ENCODE measurements at regions not wholly inside any gene's neighbourhood (a gene's known extent, or its start where the extent isn't known, plus 50 kb on each side); places are given as distances from the start of the nearest gene placed in this dataset.
A peak's percentile ranks its signal among the peaks of the same experiment; 100 is the strongest.

DNA sequence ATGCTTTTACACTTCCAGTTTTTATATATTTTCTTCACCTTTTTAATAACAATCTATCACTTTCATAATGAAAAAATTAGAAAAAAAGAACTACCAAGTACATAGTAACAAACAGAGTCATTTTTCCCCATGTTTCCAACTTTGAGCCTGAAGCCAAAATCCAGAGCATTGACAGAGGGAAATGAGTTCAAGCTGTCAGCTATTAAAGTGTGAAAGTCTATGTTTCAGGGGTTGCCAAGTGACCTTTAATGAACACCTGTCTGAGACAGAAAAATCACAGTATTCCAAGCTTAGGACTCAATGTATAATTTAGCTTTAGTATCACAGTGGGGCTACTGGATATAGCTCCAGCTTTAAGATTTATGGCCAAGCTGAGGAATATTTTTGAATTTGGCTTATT is 128.3 kb upstream of the GADL1 start:
- no peaks in the 10 kb centered on the region for H3K36me3 ChIP-seq (ENCODE audit: control insufficient read depth in 5 of 5, insufficient read depth in 5 of 5, low read length in 5 of 5)
- no peak overlapping the region for H3K9ac ChIP-seq (ENCODE audit: low read length in 5 of 5)
- H3K4me3 ChIP-seq (ENCODE audit: low read depth in 1 of 5, low read length in 5 of 5) = no peak overlapping the region
- H3K4me1 ChIP-seq (ENCODE audit: control insufficient read depth in 5 of 5, insufficient read depth in 5 of 5, low read length in 5 of 5) = no peaks in the 10 kb centered on the region
- H3K27ac ChIP-seq (ENCODE audit: low read depth, low read length) = no peak overlapping the region
- no peaks in the 10 kb centered on the region for H3K27me3 ChIP-seq (ENCODE audit: control insufficient read depth in 5 of 5, insufficient read depth in 4 of 5, low read length in 5 of 5)
- H3K9me3 ChIP-seq (ENCODE audit: control insufficient read depth in 5 of 5, low read length in 5 of 5) = peaks cover 3 to 11% (median 8%) of the 10 kb centered on the region in 5 donors

DNA sequence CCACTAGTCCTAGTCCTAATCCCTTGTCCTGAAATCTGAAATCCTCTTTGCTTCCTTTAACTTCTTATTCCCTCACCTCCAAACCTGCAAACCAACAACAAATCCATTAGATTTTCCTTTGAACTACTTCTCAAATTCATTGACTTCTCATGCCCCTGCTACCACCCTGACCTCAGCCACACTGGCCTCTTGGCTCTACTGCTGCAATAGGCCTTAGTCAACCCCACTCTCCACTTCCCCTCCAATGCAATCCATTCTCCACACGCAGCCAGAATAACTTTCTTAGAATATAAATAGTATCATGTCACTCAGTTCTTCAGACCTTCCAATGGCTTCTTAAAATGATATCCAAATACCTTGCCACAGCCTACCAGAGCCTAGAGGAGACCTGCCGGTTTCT is 131.1 kb upstream of the GADL1 start:
- H3K9me3 ChIP-seq (ENCODE audit: control insufficient read depth in 5 of 5, low read length in 5 of 5) = peaks cover 10 to 26% (median 22%) of the 10 kb centered on the region in 5 donors
- H3K9ac ChIP-seq (ENCODE audit: low read length in 5 of 5) = no peak overlapping the region
- no peak overlapping the region for H3K27ac ChIP-seq (ENCODE audit: low read depth, low read length)
- H3K4me1 ChIP-seq (ENCODE audit: control insufficient read depth in 5 of 5, insufficient read depth in 5 of 5, low read length in 5 of 5) = no peaks in the 10 kb centered on the region
- H3K27me3 ChIP-seq (ENCODE audit: control insufficient read depth in 5 of 5, insufficient read depth in 4 of 5, low read length in 5 of 5) = no peaks in the 10 kb centered on the region
- no peak overlapping the region for H3K4me3 ChIP-seq (ENCODE audit: low read depth in 1 of 5, low read length in 5 of 5)
- no peaks in the 10 kb centered on the region for H3K36me3 ChIP-seq (ENCODE audit: control insufficient read depth in 5 of 5, insufficient read depth in 5 of 5, low read length in 5 of 5)

DNA sequence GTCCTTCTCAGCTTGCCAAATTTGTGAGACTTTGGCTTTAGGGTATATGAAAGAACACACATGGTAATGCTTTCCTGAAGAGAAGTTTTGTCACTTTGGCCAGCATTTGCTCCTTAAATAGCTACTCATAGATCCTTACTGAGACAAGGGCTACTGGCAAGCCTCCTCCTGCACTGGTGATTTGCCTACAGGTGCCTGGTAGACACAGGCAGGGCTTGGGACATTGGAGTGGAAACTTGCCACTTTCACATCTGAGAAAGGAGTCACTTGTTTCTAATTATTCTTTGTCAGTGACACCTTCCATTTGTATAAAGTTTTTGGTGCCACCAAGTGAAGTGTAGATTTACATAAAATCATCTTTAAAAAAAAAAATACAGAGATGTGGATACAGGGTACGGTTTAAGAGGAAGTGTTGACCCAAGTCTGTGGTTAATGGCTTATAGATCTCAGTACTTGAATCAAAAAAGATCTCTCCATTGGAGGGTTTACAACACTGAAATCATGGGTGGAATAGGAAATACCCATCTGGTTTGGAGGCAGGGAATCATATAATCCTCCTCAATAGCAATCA is 132.8 kb upstream of the GADL1 start:
- Histone ChIP-seq H3K36me3 (ENCODE audit: control insufficient read depth in 5 of 5, insufficient read depth in 5 of 5, low read length in 5 of 5) (no peaks in the 10 kb centered on the region), H3K9ac (ENCODE audit: low read length in 5 of 5) (no peak overlapping the region), H3K4me1 (ENCODE audit: control insufficient read depth in 5 of 5, insufficient read depth in 5 of 5, low read length in 5 of 5) (no peaks in the 10 kb centered on the region), H3K9me3 (ENCODE audit: control insufficient read depth in 5 of 5, low read length in 5 of 5) (peaks cover 10 to 26% (median 22%) of the 10 kb centered on the region in 5 donors), H3K27ac (ENCODE audit: low read depth, low read length) (no peak overlapping the region), H3K27me3 (ENCODE audit: control insufficient read depth in 5 of 5, insufficient read depth in 4 of 5, low read length in 5 of 5) (no peaks in the 10 kb centered on the region), H3K4me3 (ENCODE audit: low read depth in 1 of 5, low read length in 5 of 5) (no peak overlapping the region)

DNA sequence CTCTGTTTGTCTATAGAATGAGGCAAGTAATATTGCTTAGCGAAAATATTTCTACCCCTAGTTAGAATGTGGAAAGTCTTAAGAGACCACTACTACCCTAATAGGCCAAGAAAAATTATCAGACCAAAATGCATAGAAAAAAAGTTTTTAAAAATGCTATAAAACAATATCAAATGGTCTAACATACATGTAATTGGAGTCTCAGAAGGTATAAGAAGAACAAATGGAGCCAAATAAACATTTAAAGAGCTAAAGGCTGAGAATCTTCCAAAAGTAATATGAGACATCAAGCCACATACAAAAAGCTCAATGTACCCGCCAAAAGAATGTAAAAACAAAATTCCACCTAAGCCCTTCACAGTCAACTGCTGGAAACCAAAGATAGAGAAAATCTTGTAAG is 133.5 kb upstream of the GADL1 start:
- H3K9me3 ChIP-seq (ENCODE audit: control insufficient read depth in 5 of 5, low read length in 5 of 5) = peaks cover 10 to 26% (median 22%) of the 10 kb centered on the region in 5 donors
- no peaks in the 10 kb centered on the region for H3K36me3 ChIP-seq (ENCODE audit: control insufficient read depth in 5 of 5, insufficient read depth in 5 of 5, low read length in 5 of 5)
- H3K4me3 ChIP-seq (ENCODE audit: low read depth in 1 of 5, low read length in 5 of 5) = peak overlapping the region in 1 of 5 donors; percentile 15
- no peak overlapping the region for H3K9ac ChIP-seq (ENCODE audit: low read length in 5 of 5)
- no peaks in the 10 kb centered on the region for H3K27me3 ChIP-seq (ENCODE audit: control insufficient read depth in 5 of 5, insufficient read depth in 4 of 5, low read length in 5 of 5)
- no peak overlapping the region for H3K27ac ChIP-seq (ENCODE audit: low read depth, low read length)
- H3K4me1 ChIP-seq (ENCODE audit: control insufficient read depth in 5 of 5, insufficient read depth in 5 of 5, low read length in 5 of 5) = no peaks in the 10 kb centered on the region

DNA sequence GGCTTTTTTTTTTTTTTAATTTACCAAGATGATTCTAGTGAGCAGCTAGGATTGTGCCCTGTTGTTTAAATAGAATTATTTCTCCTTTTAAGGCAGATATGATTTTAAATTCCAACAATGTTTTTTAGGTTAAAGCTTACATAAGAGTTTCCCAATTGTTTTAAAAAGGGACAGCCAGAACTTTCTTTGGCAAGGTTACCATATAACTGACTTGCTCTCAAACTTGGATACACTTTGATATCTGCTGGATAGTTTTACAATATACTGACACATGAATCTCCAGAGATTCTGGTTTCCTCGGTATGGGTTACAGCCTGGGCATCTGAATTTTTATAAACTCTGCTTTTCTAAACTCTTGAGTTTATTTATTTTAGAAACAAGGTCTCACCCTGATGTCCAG is 134.3 kb upstream of the GADL1 start:
- H3K27ac ChIP-seq (ENCODE audit: low read depth, low read length) = no peak overlapping the region
- H3K9me3 ChIP-seq (ENCODE audit: control insufficient read depth in 5 of 5, low read length in 5 of 5) = peaks cover 10 to 26% (median 22%) of the 10 kb centered on the region in 5 donors
- H3K36me3 ChIP-seq (ENCODE audit: control insufficient read depth in 5 of 5, insufficient read depth in 5 of 5, low read length in 5 of 5) = no peaks in the 10 kb centered on the region
- H3K4me1 ChIP-seq (ENCODE audit: control insufficient read depth in 5 of 5, insufficient read depth in 5 of 5, low read length in 5 of 5) = no peaks in the 10 kb centered on the region
- H3K27me3 ChIP-seq (ENCODE audit: control insufficient read depth in 5 of 5, insufficient read depth in 4 of 5, low read length in 5 of 5) = no peaks in the 10 kb centered on the region
- no peak overlapping the region for H3K4me3 ChIP-seq (ENCODE audit: low read depth in 1 of 5, low read length in 5 of 5)
- H3K9ac ChIP-seq (ENCODE audit: low read length in 5 of 5) = no peak overlapping the region

DNA sequence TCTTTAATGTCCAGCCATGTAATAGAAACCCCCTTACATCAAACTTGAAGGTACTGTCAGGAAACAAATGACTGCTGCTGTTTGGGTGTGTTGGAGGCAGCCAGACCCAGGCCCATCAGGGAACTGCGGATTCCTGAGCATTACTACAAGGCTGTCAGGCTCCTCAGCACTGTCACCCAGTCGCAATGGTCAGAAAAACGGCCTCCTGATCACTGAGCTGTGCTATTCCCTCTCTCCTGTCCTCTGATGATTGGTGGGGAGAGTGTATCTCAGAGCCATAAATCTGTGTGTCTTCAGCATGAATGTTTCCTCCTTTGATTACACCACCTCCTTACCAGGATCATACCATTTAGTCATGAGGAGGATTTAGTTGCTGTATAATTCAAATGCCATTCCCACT is 135.2 kb upstream of the GADL1 start:
- Histone ChIP-seq H3K4me3 (ENCODE audit: low read depth in 1 of 5, low read length in 5 of 5) (no peak overlapping the region), H3K9me3 (ENCODE audit: control insufficient read depth in 5 of 5, low read length in 5 of 5) (peaks cover 10 to 29% (median 25%) of the 10 kb centered on the region in 5 donors), H3K27ac (ENCODE audit: low read depth, low read length) (no peak overlapping the region), H3K4me1 (ENCODE audit: control insufficient read depth in 5 of 5, insufficient read depth in 5 of 5, low read length in 5 of 5) (no peaks in the 10 kb centered on the region), H3K9ac (ENCODE audit: low read length in 5 of 5) (no peak overlapping the region), H3K27me3 (ENCODE audit: control insufficient read depth in 5 of 5, insufficient read depth in 4 of 5, low read length in 5 of 5) (no peaks in the 10 kb centered on the region), H3K36me3 (ENCODE audit: control insufficient read depth in 5 of 5, insufficient read depth in 5 of 5, low read length in 5 of 5) (no peaks in the 10 kb centered on the region)

DNA sequence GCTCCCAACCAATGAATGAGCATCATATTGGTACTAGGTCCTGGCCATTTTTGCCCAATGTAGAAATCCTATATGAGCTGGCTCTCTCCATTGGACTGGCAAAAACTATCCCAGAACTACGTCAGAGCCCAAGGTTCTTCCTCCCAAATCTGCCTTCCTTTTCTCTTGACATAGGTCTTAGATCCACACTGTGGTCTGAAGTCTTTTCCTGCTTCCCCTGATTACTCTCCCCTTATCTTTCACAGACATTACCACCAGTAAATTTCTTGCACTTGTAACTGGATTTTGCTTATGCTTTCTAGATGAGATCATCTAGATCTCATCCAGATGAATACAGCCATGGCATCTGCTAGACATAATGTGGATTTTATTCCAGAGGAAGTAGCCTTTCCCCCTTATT is 141.2 kb upstream of the GADL1 start:
- Histone ChIP-seq H3K27me3 (ENCODE audit: control insufficient read depth in 5 of 5, insufficient read depth in 4 of 5, low read length in 5 of 5) (no peaks in the 10 kb centered on the region), H3K27ac (ENCODE audit: low read depth, low read length) (no peak overlapping the region), H3K4me1 (ENCODE audit: control insufficient read depth in 5 of 5, insufficient read depth in 5 of 5, low read length in 5 of 5) (no peaks in the 10 kb centered on the region), H3K9ac (ENCODE audit: low read length in 5 of 5) (no peak overlapping the region), H3K9me3 (ENCODE audit: control insufficient read depth in 5 of 5, low read length in 5 of 5) (peaks cover 0 to 6% (median 0%) of the 10 kb centered on the region in 5 donors), H3K36me3 (ENCODE audit: control insufficient read depth in 5 of 5, insufficient read depth in 5 of 5, low read length in 5 of 5) (no peaks in the 10 kb centered on the region), H3K4me3 (ENCODE audit: low read depth in 1 of 5, low read length in 5 of 5) (no peak overlapping the region)

DNA sequence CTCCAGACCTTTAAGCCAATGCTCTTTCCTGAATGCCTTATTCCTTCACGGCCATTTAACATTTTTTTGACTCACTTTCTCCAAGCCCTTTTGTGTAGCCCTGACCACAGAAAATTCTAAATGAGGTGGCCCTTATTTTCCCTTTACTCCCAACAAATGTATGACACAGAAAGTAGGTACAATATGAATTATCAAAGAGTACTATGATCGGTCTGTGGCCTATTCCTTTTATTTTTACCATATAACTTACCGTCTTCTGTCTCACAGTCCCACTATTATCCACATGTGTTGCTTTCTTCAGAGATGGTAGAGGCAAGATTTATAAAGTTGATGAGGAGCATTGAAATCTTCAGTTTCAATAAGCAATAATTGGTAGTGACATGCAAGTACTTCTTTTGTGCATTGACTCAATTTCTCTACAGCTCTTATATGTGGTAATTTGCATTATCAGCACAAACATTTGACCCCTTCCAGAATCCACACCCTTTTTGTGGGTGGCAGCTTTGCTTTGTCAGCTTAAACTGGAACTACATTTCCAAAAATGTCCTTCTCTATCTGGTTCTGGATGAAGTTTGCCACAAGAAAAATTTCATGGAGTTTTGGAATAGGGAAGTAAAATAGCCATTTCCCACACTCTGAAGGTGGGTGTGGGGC is 143.8 kb upstream of the GADL1 start:
- Histone ChIP-seq H3K36me3 (ENCODE audit: control insufficient read depth in 5 of 5, insufficient read depth in 5 of 5, low read length in 5 of 5) (no peaks in the 10 kb centered on the region), H3K4me3 (ENCODE audit: low read depth in 1 of 5, low read length in 5 of 5) (no peak overlapping the region), H3K9me3 (ENCODE audit: control insufficient read depth in 5 of 5, low read length in 5 of 5) (peaks cover 2 to 19% (median 9%) of the 10 kb centered on the region in 5 donors), H3K9ac (ENCODE audit: low read length in 5 of 5) (no peak overlapping the region), H3K27me3 (ENCODE audit: control insufficient read depth in 5 of 5, insufficient read depth in 4 of 5, low read length in 5 of 5) (no peaks in the 10 kb centered on the region), H3K27ac (ENCODE audit: low read depth, low read length) (no peak overlapping the region), H3K4me1 (ENCODE audit: control insufficient read depth in 5 of 5, insufficient read depth in 5 of 5, low read length in 5 of 5) (no peaks in the 10 kb centered on the region)

DNA sequence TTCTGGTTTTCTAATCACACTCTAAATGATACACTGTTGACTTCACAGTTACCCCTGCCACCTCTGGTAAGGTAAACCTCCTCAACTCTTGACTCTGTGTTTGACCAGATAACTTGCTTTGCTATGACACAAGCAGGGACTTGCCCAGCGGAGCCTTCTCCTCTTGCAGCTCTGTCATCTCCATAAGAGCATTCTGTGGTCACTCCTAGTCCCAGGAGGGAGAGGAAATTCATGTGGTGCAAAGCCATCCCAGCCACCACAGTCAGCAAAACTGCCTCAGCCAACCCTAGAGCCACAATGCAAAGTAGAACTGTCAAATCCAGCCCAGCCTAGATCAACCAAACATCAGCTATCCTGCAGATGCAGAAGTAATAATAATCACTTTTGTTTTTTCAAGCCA is 144.7 kb upstream of the GADL1 start:
- Histone ChIP-seq H3K36me3 (ENCODE audit: control insufficient read depth in 5 of 5, insufficient read depth in 5 of 5, low read length in 5 of 5) (no peaks in the 10 kb centered on the region), H3K9me3 (ENCODE audit: control insufficient read depth in 5 of 5, low read length in 5 of 5) (peaks cover 2 to 22% (median 12%) of the 10 kb centered on the region in 5 donors), H3K4me1 (ENCODE audit: control insufficient read depth in 5 of 5, insufficient read depth in 5 of 5, low read length in 5 of 5) (no peaks in the 10 kb centered on the region), H3K9ac (ENCODE audit: low read length in 5 of 5) (no peak overlapping the region), H3K27me3 (ENCODE audit: control insufficient read depth in 5 of 5, insufficient read depth in 4 of 5, low read length in 5 of 5) (no peaks in the 10 kb centered on the region), H3K27ac (ENCODE audit: low read depth, low read length) (no peak overlapping the region), H3K4me3 (ENCODE audit: low read depth in 1 of 5, low read length in 5 of 5) (no peak overlapping the region)

DNA sequence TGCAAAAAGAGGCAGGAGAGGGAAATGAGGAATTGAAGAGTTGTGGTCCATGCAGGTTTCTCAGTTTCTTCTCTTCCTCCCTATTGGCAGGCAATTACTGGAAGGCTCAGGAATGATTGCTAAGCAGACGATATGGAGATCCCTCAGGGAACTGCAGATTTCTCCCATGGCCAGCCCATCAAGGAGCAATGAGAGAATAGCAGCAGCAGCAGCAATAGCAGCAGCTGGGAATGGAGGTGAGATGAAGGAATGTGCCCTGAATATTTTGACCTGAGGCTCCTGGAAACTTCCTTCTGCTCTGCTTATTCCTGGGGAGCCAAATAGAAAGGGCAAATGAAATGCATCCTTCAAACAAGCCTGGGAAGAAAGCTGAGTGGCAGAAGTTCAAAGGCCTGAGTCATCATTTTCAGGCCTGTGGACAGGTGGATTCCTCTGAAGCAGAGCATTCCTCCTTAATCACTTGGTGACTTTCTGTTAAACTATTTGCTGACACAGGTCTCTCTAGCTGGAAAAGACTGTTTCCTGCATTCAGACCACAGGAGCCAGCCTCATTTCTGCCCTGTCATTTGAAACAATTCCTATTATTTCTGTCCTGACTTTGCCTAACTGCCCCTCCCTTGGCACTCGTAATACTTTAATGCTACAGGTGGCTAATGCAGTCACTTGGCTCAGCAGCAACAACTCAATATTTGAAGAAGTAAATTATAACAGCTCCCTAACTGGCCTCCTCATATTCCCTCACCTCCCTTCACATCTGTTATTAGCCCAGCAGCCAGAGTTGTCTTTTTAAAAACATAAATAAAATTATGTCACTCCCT is 146.9 kb upstream of the GADL1 start:
- H3K4me1 ChIP-seq (ENCODE audit: control insufficient read depth in 5 of 5, insufficient read depth in 5 of 5, low read length in 5 of 5) = no peaks in the 10 kb centered on the region
- no peak overlapping the region for H3K27ac ChIP-seq (ENCODE audit: low read depth, low read length)
- H3K9me3 ChIP-seq (ENCODE audit: control insufficient read depth in 5 of 5, low read length in 5 of 5) = peaks cover 2 to 16% (median 12%) of the 10 kb centered on the region in 5 donors
- no peak overlapping the region for H3K4me3 ChIP-seq (ENCODE audit: low read depth in 1 of 5, low read length in 5 of 5)
- no peak overlapping the region for H3K9ac ChIP-seq (ENCODE audit: low read length in 5 of 5)
- no peaks in the 10 kb centered on the region for H3K36me3 ChIP-seq (ENCODE audit: control insufficient read depth in 5 of 5, insufficient read depth in 5 of 5, low read length in 5 of 5)
- no peaks in the 10 kb centered on the region for H3K27me3 ChIP-seq (ENCODE audit: control insufficient read depth in 5 of 5, insufficient read depth in 4 of 5, low read length in 5 of 5)

Data from subcutaneous abdominal adipose tissue (tissue), 5 donors.